NT2/D1 (cell line): ENCODE measurements at regions not wholly inside any gene's neighbourhood (a gene's known extent, or its start where the extent isn't known, plus 50 kb on each side); places are given as distances from the start of the nearest gene placed in this dataset.

Experiments used
- SUZ12 ChIP-seq: IDR thresholded peaks from 2 replicates; pipeline ENCODE4 v1.6.1; 2011; ENCODE audit not compliant: insufficient read length, insufficient read depth; ENCODE audit errors: extremely low read depth
- YY1 ChIP-seq: IDR thresholded peaks from 2 replicates; pipeline ENCODE4 v1.6.1; 2011; ENCODE audit not compliant: insufficient read length, insufficient read depth
- ZNF274 ChIP-seq: IDR thresholded peaks from 2 replicates; pipeline ENCODE4 v1.6.1; 2011; ENCODE audit warnings: mild to moderate bottlenecking, low read depth, low read length

- TF ChIP-seq YY1 (no peak), SUZ12 (no peak), ZNF274 (no peak)
These were observed 873.5 kb downstream of the TTLL7 start for GRCh38 chr1:83125456-83125855.
